ENCODE measurements at regions not wholly inside any gene's neighbourhood (a gene's known extent, or its start where the extent isn't known, plus 50 kb on each side); places are given as distances from the start of the nearest gene placed in this dataset.

DNA sequence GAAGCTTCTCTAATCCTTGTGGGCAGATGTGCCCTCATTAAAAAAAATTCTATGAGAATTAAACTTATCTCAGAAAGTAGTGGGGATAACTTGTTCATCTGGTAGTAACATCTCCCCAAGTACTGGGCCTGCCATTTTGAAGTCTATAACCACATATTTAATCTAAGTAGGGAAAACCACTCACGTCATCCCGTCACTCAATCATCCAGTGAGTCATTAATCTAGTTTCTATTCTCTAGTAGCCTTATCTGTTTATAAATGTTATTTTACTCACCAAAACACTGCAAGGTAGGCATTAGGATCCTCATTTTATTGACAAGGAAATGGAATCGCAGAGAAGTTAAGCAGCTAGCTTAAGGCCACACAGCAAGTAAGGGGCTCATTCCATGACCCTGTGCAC, 221.9 kb downstream of the ATG4C start:
- no peaks in the 10 kb centered on the region for H3K9me3 ChIP-seq
- TF ChIP-seq, protein P1, sequence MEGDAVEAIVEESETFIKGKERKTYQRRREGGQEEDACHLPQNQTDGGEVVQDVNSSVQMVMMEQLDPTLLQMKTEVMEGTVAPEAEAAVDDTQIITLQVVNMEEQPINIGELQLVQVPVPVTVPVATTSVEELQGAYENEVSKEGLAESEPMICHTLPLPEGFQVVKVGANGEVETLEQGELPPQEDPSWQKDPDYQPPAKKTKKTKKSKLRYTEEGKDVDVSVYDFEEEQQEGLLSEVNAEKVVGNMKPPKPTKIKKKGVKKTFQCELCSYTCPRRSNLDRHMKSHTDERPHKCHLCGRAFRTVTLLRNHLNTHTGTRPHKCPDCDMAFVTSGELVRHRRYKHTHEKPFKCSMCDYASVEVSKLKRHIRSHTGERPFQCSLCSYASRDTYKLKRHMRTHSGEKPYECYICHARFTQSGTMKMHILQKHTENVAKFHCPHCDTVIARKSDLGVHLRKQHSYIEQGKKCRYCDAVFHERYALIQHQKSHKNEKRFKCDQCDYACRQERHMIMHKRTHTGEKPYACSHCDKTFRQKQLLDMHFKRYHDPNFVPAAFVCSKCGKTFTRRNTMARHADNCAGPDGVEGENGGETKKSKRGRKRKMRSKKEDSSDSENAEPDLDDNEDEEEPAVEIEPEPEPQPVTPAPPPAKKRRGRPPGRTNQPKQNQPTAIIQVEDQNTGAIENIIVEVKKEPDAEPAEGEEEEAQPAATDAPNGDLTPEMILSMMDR (IDR thresholded peaks at IDR 0.05): no peak
- H3K4me3 ChIP-seq: no peak overlapping the region
- intact Hi-C loops (cut with DNase I): no loop called here
- H3K4me1 ChIP-seq: no peaks in the 10 kb centered on the region
- H3K27me3 ChIP-seq: no peaks in the 10 kb centered on the region
- no peak for DNase-seq
- no peaks in the 10 kb centered on the region for H3K36me3 ChIP-seq
- no peak overlapping the region for H3K27ac ChIP-seq
- no peak overlapping the region for H3K9ac ChIP-seq (ENCODE audit: low read depth in 2 of 2, low read length in 2 of 2)

DNA sequence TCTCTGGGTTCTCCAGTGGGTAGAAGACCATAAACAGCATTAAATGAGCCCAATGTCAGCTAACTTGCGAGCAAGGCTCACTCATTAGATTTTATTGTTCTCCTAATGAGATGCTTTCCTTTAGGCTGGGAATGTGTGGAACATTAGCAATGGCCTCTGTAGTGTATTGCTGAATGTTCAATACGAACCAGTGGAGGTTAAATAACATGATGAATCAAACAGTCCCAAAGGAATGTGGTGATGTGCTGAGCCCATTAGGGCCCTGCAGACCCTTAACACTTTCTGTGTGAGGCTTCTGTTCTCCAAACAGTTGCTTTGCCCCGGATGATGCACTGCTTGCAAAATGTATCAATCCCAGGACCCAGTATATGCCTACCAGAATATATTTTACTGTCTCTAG, 225.5 kb downstream of the ATG4C start:
- Histone ChIP-seq H3K36me3 (no peaks in the 10 kb centered on the region), H3K9me3 (no peaks in the 10 kb centered on the region), H3K9ac (ENCODE audit: low read depth in 2 of 2, low read length in 2 of 2) (no peak overlapping the region), H3K27me3 (no peaks in the 10 kb centered on the region), H3K4me1 (no peaks in the 10 kb centered on the region), H3K4me3 (no peak overlapping the region), H3K27ac (no peak overlapping the region)
- intact Hi-C loops (cut with DNase I): no loop called here
- no peak for DNase-seq
- TF ChIP-seq, protein P1 (IDR thresholded peaks at IDR 0.05): no peak

DNA sequence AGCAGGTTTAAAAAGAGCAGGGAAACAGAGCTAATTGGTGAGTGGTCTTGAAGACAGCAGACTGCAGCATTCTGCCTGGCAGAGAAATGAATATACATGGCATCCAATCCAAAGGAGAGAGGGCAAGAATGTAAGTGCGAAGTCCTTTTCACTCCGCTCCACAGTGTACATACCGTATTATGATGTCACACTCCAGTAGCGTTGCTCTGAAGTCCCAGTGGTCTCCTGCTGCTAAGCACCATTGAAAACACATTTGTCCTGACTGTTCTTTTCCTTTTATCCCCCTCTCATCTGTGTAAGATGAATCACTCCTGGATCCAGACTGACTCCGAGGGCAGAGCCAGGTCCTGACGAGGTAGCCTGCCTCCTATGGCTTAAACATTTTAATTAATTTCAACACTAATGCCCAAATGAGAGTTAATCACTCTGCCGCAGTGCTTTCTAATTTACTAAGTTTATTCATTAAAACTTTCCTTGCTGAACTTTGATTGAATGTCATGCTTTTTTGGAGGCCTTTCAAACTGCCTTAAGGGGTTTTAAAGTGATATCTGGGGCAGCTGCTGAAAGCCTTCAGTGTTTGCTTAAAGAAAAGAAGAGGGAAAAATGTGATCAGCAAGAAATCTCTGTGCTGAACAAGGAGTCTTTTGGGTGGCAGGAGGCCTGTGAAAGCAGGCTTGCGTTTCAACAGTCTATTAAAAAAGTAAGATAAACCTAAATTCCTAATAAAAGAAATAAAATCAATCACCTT, 227.2 kb downstream of the ATG4C start:
- DNase-seq: no peak
- TF ChIP-seq, protein P1 (IDR thresholded peaks at IDR 0.05): no peak
- Histone ChIP-seq H3K27ac (no peak overlapping the region), H3K9me3 (no peaks in the 10 kb centered on the region), H3K9ac (ENCODE audit: low read depth in 2 of 2, low read length in 2 of 2) (no peak overlapping the region), H3K4me1 (no peaks in the 10 kb centered on the region), H3K4me3 (no peak overlapping the region), H3K27me3 (no peaks in the 10 kb centered on the region), H3K36me3 (no peaks in the 10 kb centered on the region)
- intact Hi-C loops (cut with DNase I): no loop called here

DNA sequence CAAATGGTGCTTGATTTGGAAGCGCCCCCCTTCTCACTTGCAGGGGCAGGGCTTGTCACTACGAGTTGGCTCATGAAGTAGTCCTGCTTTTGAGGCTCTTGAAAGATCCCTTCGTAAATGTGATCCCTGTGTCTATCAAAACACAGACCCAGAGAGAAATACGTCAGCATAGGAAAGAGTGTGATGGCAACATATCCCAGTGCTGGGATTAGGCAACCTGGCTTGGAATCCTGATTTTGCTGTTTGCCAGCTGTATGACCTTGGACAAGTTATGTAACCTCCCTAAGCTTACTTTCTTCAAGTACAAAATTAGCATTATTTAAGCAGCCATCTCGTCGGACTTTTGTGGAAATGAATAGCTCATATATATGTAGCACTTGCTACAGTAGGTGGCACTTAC, 228.4 kb downstream of the ATG4C start:
- intact Hi-C loops (cut with DNase I): no loop called here
- no peak overlapping the region for H3K9ac ChIP-seq (ENCODE audit: low read depth in 2 of 2, low read length in 2 of 2)
- H3K36me3 ChIP-seq: no peaks in the 10 kb centered on the region
- TF ChIP-seq, protein P1 (IDR thresholded peaks at IDR 0.05): no peak
- H3K9me3 ChIP-seq: no peaks in the 10 kb centered on the region
- H3K27ac ChIP-seq: no peak overlapping the region
- DNase-seq: no peak
- H3K4me3 ChIP-seq: no peak overlapping the region
- H3K27me3 ChIP-seq: no peaks in the 10 kb centered on the region
- H3K4me1 ChIP-seq: no peaks in the 10 kb centered on the region

DNA sequence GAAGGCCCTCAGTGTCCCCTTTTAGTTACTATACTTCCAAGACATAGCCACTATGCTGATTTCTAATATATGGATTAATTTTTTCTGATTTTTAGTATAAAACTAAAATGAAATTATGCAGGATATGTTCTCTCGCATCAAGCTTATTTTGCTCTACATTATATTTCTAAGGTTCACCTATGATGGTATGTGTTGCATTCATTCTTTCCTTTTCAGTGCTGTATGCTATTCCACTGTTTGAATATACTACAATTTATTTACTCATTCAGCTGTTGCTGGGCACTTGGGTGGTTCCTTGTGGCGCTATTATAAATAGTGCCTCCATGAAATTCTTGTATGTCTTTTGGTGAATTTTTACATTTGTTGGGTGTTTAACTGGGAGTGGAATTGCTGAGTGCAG, 230.3 kb downstream of the ATG4C start:
- no peak for DNase-seq
- H3K27me3 ChIP-seq: no peaks in the 10 kb centered on the region
- no peaks in the 10 kb centered on the region for H3K9me3 ChIP-seq
- TF ChIP-seq, protein P1 (IDR thresholded peaks at IDR 0.05): no peak
- H3K9ac ChIP-seq (ENCODE audit: low read depth in 2 of 2, low read length in 2 of 2): no peak overlapping the region
- no peaks in the 10 kb centered on the region for H3K4me1 ChIP-seq
- H3K27ac ChIP-seq: no peak overlapping the region
- intact Hi-C loops (cut with DNase I): no loop called here
- H3K36me3 ChIP-seq: no peaks in the 10 kb centered on the region
- H3K4me3 ChIP-seq: no peak overlapping the region

Measured in colonic mucosa (tissue), 4 donors.